B cell (primary cell): ENCODE measurements at regions not wholly inside any gene's neighbourhood (a gene's known extent, or its start where the extent isn't known, plus 50 kb on each side); places are given as distances from the start of the nearest gene placed in this dataset.

Experiments used
- ATAC-seq: fragments of 200-7000 bp; cut with Tn5 transposase; one replicate; pipeline ENCODE4 v1.10.0; 2021; ENCODE audit warnings: low read depth, mild to moderate bottlenecking, moderate number of reproducible peaks, moderate library complexity
- CTCF ChIA-PET: fragments of 350-600 bp; sonication (Branson Sonifier 250); formaldehyde crosslinking; loops from one replicate; lab custom pipeline; 2021; ENCODE audit warnings: antibody characterized with exemption, inconsistent platforms; lab: Charles Lee
- POLR2A ChIA-PET: fragments of 350-600 bp; sonication (Branson Sonifier 250); formaldehyde crosslinking; loops from one replicate; lab custom pipeline; 2021; ENCODE audit warnings: antibody characterized with exemption; lab: Charles Lee
- DNase-seq: peaks from one replicate; pipeline ENCODE4 v3.0.0; 2013
- H2AFZ ChIP-seq: 2 replicates; pipeline ENCODE4 v1.6.1; 2012; ENCODE audit warnings: mild to moderate bottlenecking, low read depth, low read length; ENCODE audit not compliant: insufficient read depth, poor library complexity, severe bottlenecking
- H3K27ac ChIP-seq, 2 donors: 1 replicate in 1 of 2; 2 replicates in 1 of 2; pipeline ENCODE4 v1.5.1; 2012 to 2013; ENCODE audit warnings: low read length in 2 of 2, mild to moderate bottlenecking in 2 of 2, moderate library complexity in 1 of 2
- H3K27me3 ChIP-seq, 4 experiments: fragments of 200-600 bp in 1 of 4; sonication (generic) in 1 of 4; replicated peaks in 1 of 4; 1 replicate in 2 of 4; 2 replicates in 2 of 4; pipeline versions ENCODE4 v1.6.1 to v1.7.0; 2013 to 2016; ENCODE audit warnings: low read length in 3 of 4, mild to moderate bottlenecking in 2 of 4, mixed read lengths in 1 of 4, moderate library complexity in 1 of 4; ENCODE audit not compliant: insufficient read depth in 4 of 4, control insufficient read depth in 3 of 4; ENCODE audit errors: control extremely low read depth in 1 of 4
- H3K36me3 ChIP-seq, 2 experiments: replicated peaks in 1 of 2; 1 replicate in 1 of 2; 2 replicates in 1 of 2; pipeline versions ENCODE4 v1.6.1 to v1.7.1; 2013; ENCODE audit warnings: low read length in 1 of 2; ENCODE audit not compliant: insufficient read depth in 2 of 2, control insufficient read depth in 1 of 2; ENCODE audit errors: control extremely low read depth in 1 of 2, extremely low read depth in 1 of 2
- H3K4me1 ChIP-seq, 2 donors: fragments of 200-600 bp in 1 of 2; sonication (generic) in 1 of 2; 1 replicate in 1 of 2; 2 replicates in 1 of 2; pipeline versions ENCODE4 v1.5.1 to v1.6.1; 2013 to 2017; ENCODE audit warnings: low read length in 2 of 2; ENCODE audit not compliant: control insufficient read depth in 2 of 2, insufficient read depth in 2 of 2
- H3K4me2 ChIP-seq: replicated peaks from 2 replicates; pipeline ENCODE3; 2012; ENCODE audit warnings: mild to moderate bottlenecking, low read depth, low read length; ENCODE audit not compliant: poor library complexity, severe bottlenecking
- H3K4me3 ChIP-seq, 5 experiments: fragments of 200-600 bp in 1 of 5; sonication (generic) in 1 of 5; 1 replicate in 3 of 5; 2 replicates in 2 of 5; pipeline versions ENCODE4 v1.5.1 to v1.7.0; 2011 to 2016; ENCODE audit warnings: low read length in 4 of 5, mild to moderate bottlenecking in 4 of 5, low read depth in 2 of 5, control low read depth in 1 of 5, moderate library complexity in 1 of 5; ENCODE audit not compliant: insufficient read depth in 1 of 5; ENCODE audit errors: control extremely low read depth in 1 of 5, extremely low read depth in 1 of 5
- H3K79me2 ChIP-seq: fragments of 200-600 bp; sonication (generic); one replicate; pipeline ENCODE4 v1.6.0; 2016; ENCODE audit warnings: low read length; ENCODE audit not compliant: control insufficient read depth, insufficient read depth
- H3K9ac ChIP-seq: fragments of 200-600 bp; sonication (generic); 2 replicates; pipeline ENCODE4 v1.6.1; 2017; ENCODE audit warnings: mild to moderate bottlenecking, low read length, moderate library complexity
- H3K9me3 ChIP-seq, 3 donors: one replicate each; pipeline versions ENCODE4 v1.6.1 to v1.7.1; 2013; ENCODE audit warnings: low read length in 2 of 3; ENCODE audit not compliant: control insufficient read depth in 2 of 3, insufficient read depth in 1 of 3; ENCODE audit errors: control extremely low read depth in 1 of 3
- H4K20me1 ChIP-seq: 2 replicates; pipeline ENCODE4 v1.6.0; 2012; ENCODE audit warnings: mild to moderate bottlenecking, low read length; ENCODE audit not compliant: insufficient read depth, control insufficient read depth, poor library complexity, severe bottlenecking
- H3K27ac Mint-ChIP-seq: one replicate; pipeline ENCODE4 v1.8.0; 2021; ENCODE audit warnings: mixed read lengths
- H3K27me3 Mint-ChIP-seq: one replicate; pipeline ENCODE4 v1.8.0; 2021; ENCODE audit warnings: mixed read lengths
- H3K4me1 Mint-ChIP-seq: one replicate; pipeline ENCODE4 v1.8.0; 2021; ENCODE audit warnings: mixed read lengths
- H3K4me3 Mint-ChIP-seq: one replicate; pipeline ENCODE4 v1.8.0; 2021; ENCODE audit warnings: mixed read lengths
- H3K9me3 Mint-ChIP-seq: one replicate; pipeline ENCODE4 v1.8.0; 2022; ENCODE audit warnings: mixed read lengths; ENCODE audit not compliant: insufficient read depth
- CTCF ChIP-seq: fragments of 200-600 bp; IDR thresholded peaks from one replicate; pipeline ENCODE4 v1.8.0; 2022; ENCODE audit warnings: antibody characterized with exemption, mild to moderate bottlenecking
- EZH2 ChIP-seq: IDR thresholded peaks from 2 replicates; pipeline ENCODE4 v1.6.1; 2012; ENCODE audit warnings: borderline replicate concordance, low read depth, mild to moderate bottlenecking, moderate library complexity, low read length; ENCODE audit not compliant: insufficient read depth, poor library complexity, severe bottlenecking
- WGBS: methylation state at CpG from one replicate; pipeline ENCODE4 v1.1.5; 2013; ENCODE audit warnings: missing lambda C conversion rate; ENCODE audit not compliant: insufficient coverage; 5-methylcytosine and 5-hydroxymethylcytosine counted together
- intact Hi-C: fragments of 100-400 bp; cut with micrococcal nuclease; formaldehyde crosslinking; loops from one replicate; pipeline ENCODE4 v1.10.0; 2022

GRCh38 chr3:117706037-117706436, 996.5 kb downstream of the TUSC7 start:
- no peak for TF ChIP-seq EZH2
- no peak for TF ChIP-seq CTCF
- H3K4me3 Mint-ChIP-seq, result no peak overlapping the region
- Histone ChIP-seq H3K36me3 (no peaks in the 10 kb centered on the region), H4K20me1 (no peaks in the 10 kb centered on the region), H3K4me3 (no peak overlapping the region), H3K79me2 (no peaks in the 10 kb centered on the region), H3K4me2 (no peak overlapping the region), H3K27ac (no peak overlapping the region), H3K27me3 (no peaks in the 10 kb centered on the region), H3K9me3 (no peaks in the 10 kb centered on the region), H2AFZ (no peak overlapping the region), H3K4me1 (no peaks in the 10 kb centered on the region), H3K9ac (no peak overlapping the region)
- no peaks in the 10 kb centered on the region for H3K27me3 Mint-ChIP-seq
- H3K4me1 Mint-ChIP-seq, result no peaks in the 10 kb centered on the region
- no peak overlapping the region for H3K27ac Mint-ChIP-seq
- POLR2A ChIA-PET, result no interaction called here
- no peak for ATAC-seq
- intact Hi-C loops, result no loop called here
- no peak for DNase-seq
- H3K9me3 Mint-ChIP-seq, result no peaks in the 10 kb centered on the region
- CTCF ChIA-PET, result no interaction called here
- WGBS, result 100% methylated on average over 1 of the region's 1 CpG

DNA sequence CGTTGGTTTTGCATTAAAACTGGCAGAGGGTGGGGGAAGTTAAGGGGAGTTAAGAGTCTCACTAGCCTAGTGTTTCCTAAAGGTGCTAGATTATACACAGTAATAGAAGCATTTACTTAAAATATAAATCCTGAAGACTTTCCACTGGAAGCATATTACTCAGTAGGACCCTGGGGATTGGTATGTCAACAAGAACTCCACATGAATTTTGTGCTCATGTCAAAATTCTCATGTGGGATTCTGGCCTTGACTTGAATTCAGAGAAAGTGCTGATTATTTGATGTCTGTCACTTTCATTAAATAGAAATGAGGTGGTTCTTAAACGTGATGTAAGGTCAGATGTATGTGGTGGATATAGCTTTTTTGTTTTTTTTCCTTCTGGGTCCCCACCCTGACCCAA, 997.2 kb downstream of the TUSC7 start:
- Histone ChIP-seq H3K27ac (no peak overlapping the region), H3K27me3 (no peaks in the 10 kb centered on the region), H3K4me1 (no peaks in the 10 kb centered on the region), H3K79me2 (no peaks in the 10 kb centered on the region), H3K36me3 (no peaks in the 10 kb centered on the region), H3K9ac (no peak overlapping the region), H4K20me1 (no peaks in the 10 kb centered on the region), H3K4me2 (no peak overlapping the region), H2AFZ (no peak overlapping the region), H3K4me3 (no peak overlapping the region), H3K9me3 (no peaks in the 10 kb centered on the region)
- CTCF ChIA-PET, result no interaction called here
- Mint-ChIP-seq H3K4me1 (no peaks in the 10 kb centered on the region), H3K9me3 (no peaks in the 10 kb centered on the region), H3K27me3 (no peaks in the 10 kb centered on the region), H3K4me3 (no peak overlapping the region), H3K27ac (no peak overlapping the region)
- DNase-seq, result no peak
- no peak for TF ChIP-seq CTCF
- TF ChIP-seq EZH2, result no peak
- no CpG with 5 or more reads among the region's 2 CpGs for WGBS
- POLR2A ChIA-PET, result no interaction called here
- no peak for ATAC-seq
- intact Hi-C loops, result no loop called here
